Hepatocyte (in vitro differentiated cells): ENCODE measurements at regions not wholly inside any gene's neighbourhood (a gene's known extent, or its start where the extent isn't known, plus 50 kb on each side); places are given as distances from the start of the nearest gene placed in this dataset.

Source experiments
- EZH2phosphoT487 ChIP-seq: fragments of 200-600 bp; sonication (generic); IDR thresholded peaks from one replicate; pipeline ENCODE4 v1.6.1; 2018; ENCODE audit warnings: antibody characterized with exemption, mild to moderate bottlenecking, low read depth, moderate library complexity; ENCODE audit not compliant: unreplicated experiment, severe bottlenecking
- TF ChIP-seq, protein P1 (sequence below): fragments of 200-600 bp; sonication (generic); IDR thresholded peaks from 2 replicates; pipeline ENCODE4 v1.5.1; 2016; ENCODE audit warnings: antibody characterized with exemption, mild to moderate bottlenecking; ENCODE audit not compliant: poor library complexity

DNA sequence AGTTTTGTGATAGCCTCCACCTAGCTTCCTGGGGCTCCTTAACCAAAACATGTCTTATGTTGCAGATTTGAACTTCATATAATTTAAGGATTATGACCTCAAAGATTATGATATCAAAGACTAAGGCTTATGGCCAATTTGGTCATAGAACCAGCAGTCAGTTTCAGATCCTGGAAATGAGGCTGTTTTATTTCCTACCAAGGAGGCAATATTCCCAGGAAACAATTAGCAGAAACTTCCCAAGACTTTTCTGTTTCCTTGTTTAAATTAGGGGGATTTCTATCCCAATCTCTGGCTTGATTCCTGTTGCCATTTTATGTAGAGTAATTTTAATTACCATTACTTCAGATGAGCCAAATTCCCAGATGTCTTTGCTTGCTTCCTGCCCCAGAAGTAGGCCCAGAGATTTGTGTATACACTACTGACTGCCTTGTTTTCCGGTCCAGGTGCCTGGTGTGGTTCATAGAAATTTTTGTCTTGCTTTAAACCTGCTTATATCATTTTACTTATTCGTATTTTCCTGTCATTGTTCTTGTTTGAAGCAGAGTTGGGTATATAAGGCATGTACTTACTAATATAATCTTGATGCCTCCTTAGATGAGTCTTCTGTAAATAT, 119.2 kb upstream of the TMEM170B start:
- TF ChIP-seq, protein P1, sequence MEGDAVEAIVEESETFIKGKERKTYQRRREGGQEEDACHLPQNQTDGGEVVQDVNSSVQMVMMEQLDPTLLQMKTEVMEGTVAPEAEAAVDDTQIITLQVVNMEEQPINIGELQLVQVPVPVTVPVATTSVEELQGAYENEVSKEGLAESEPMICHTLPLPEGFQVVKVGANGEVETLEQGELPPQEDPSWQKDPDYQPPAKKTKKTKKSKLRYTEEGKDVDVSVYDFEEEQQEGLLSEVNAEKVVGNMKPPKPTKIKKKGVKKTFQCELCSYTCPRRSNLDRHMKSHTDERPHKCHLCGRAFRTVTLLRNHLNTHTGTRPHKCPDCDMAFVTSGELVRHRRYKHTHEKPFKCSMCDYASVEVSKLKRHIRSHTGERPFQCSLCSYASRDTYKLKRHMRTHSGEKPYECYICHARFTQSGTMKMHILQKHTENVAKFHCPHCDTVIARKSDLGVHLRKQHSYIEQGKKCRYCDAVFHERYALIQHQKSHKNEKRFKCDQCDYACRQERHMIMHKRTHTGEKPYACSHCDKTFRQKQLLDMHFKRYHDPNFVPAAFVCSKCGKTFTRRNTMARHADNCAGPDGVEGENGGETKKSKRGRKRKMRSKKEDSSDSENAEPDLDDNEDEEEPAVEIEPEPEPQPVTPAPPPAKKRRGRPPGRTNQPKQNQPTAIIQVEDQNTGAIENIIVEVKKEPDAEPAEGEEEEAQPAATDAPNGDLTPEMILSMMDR, result no peak
- no peak for TF ChIP-seq EZH2phosphoT487
